HepG2 (cell line): ENCODE measurements at regions not wholly inside any gene's neighbourhood (a gene's known extent, or its start where the extent isn't known, plus 50 kb on each side); places are given as distances from the start of the nearest gene placed in this dataset.

Source experiments
- ATAC-seq: fragments of 200-7000 bp; cut with Tn5 transposase; 3 replicates; pipeline ENCODE4 v1.9.1; 2020; ENCODE audit warnings: mild to moderate bottlenecking, moderate library complexity
- BruUV-seq: library from RNA; stranded (reverse); fragments of 400-500 nt; replicated peaks from 2 replicates; lab custom pipeline; 2021; lab: Mats Ljungman, UMichigan
- CTCF ChIA-PET: fragments of 300-600 bp; formaldehyde crosslinking; extraction: SDS; loops from one replicate; lab custom pipeline; 2021; ENCODE audit warnings: low total read pairs, inconsistent platforms, low intra/inter-chr PET ratio; lab: Yijun Ruan, JAX
- POLR2A ChIA-PET: fragments of 350-600 bp; sonication (Branson Sonifier 250); formaldehyde crosslinking; loops from one replicate; lab custom pipeline; 2020; ENCODE audit warnings: antibody characterized with exemption, inconsistent platforms; lab: Yijun Ruan, JAX
- DNase-seq: peaks from one replicate; pipeline ENCODE4 v3.0.0-alpha.2; 2015; ENCODE audit warnings: low spot score
- FAIRE-seq: peaks from 3 replicates; lab custom pipeline; 2011; peaks lifted over from hg19 to GRCh38; lab: Jason Lieb, UNC
- H2AFZ ChIP-seq: one replicate; pipeline ENCODE4 v1.6.1; 2011; ENCODE audit warnings: low read length, inconsistent platforms
- H3K27ac ChIP-seq: fragments of 300-600 bp; 3 replicates; pipeline ENCODE4 v1.8.0; 2011; ENCODE audit warnings: mixed run types, mild to moderate bottlenecking, mixed read lengths, low read length, inconsistent platforms; ENCODE audit not compliant: insufficient read depth; ENCODE audit errors: extremely low read length
- H3K27me3 ChIP-seq, 2 experiments: fragments of 200-600 bp in 1 of 2; 2 replicates in 1 of 2; 3 replicates in 1 of 2; pipeline versions ENCODE4 v1.6.0 to v1.8.0; 2011; ENCODE audit warnings: low read length in 2 of 2, mild to moderate bottlenecking in 2 of 2, moderate library complexity in 2 of 2, inconsistent platforms in 1 of 2; ENCODE audit not compliant: insufficient read depth in 2 of 2, control insufficient read depth in 1 of 2
- H3K36me3 ChIP-seq, 2 experiments: fragments of 200-600 bp in 1 of 2; replicated peaks in 1 of 2; 2 replicates in 1 of 2; 3 replicates in 1 of 2; pipeline versions ENCODE4 v1.5.1 to v1.8.0; 2011; ENCODE audit warnings: low read length in 2 of 2, inconsistent platforms in 1 of 2; ENCODE audit not compliant: insufficient read depth in 2 of 2, control insufficient read depth in 1 of 2
- H3K4me1 ChIP-seq: 2 replicates; pipeline ENCODE4 v1.5.1; 2012; ENCODE audit warnings: low read length, inconsistent platforms; ENCODE audit not compliant: insufficient read depth
- H3K4me2 ChIP-seq: 2 replicates; pipeline ENCODE4 v1.6.0; 2011; ENCODE audit warnings: low read depth, low read length, inconsistent platforms
- H3K4me3 ChIP-seq, 3 experiments: fragments of 200-600 bp in 1 of 3; sonication (generic), shearing (Covaris generic) in 1 of 3; replicated peaks in 1 of 3; 2 replicates each; pipeline ENCODE4 v1.5.1; 2011 to 2016; ENCODE audit warnings: low read length in 3 of 3, inconsistent platforms in 2 of 3, low read depth in 2 of 3, mild to moderate bottlenecking in 2 of 3, control low read depth in 1 of 3, mixed read lengths in 1 of 3; ENCODE audit not compliant: insufficient read depth in 1 of 3
- H3K79me2 ChIP-seq: one replicate; pipeline ENCODE4 v1.6.1; 2011; ENCODE audit warnings: low read length, inconsistent platforms; ENCODE audit not compliant: insufficient read depth
- H3K9ac ChIP-seq: 2 replicates; pipeline ENCODE4 v1.6.0; 2011; ENCODE audit warnings: mild to moderate bottlenecking, low read depth, low read length, inconsistent platforms; ENCODE audit not compliant: insufficient read depth
- H3K9me3 ChIP-seq: 2 replicates; pipeline ENCODE4 v1.5.1; 2012; ENCODE audit warnings: mild to moderate bottlenecking, low read length
- H4K20me1 ChIP-seq: 2 replicates; pipeline ENCODE4 v1.6.0; 2011; ENCODE audit warnings: inconsistent platforms, mild to moderate bottlenecking, low read length, moderate library complexity; ENCODE audit not compliant: insufficient read depth
- RAD21 ChIP-seq: fragments of 450-650 bp; formaldehyde crosslinking; IDR thresholded peaks from 2 replicates; pipeline ENCODE4 v1.5.0; 2020; ENCODE audit warnings: mild to moderate bottlenecking
- ZNF7 ChIP-seq: IDR thresholded peaks from 2 replicates; pipeline ENCODE4 v1.6.1; 2016; ENCODE audit warnings: missing biosample characterization, missing genetic modification reagents
- WGBS: methylation state at CpG from one replicate; pipeline ENCODE4 v1.1.6; 2017; ENCODE audit warnings: low lambda C conversion rate; 5-methylcytosine and 5-hydroxymethylcytosine counted together
- in situ Hi-C: cut with HindIII; loops from 2 replicates; pipeline ENCODE4 v1.10.0; 2017; ENCODE audit warnings: low pct_unique_long_range_greater_than_20kb; ENCODE audit not compliant: extremely low pct_ligation_motif_present
- intact Hi-C: fragments of 100-400 bp; cut with micrococcal nuclease; formaldehyde crosslinking; loops from one replicate; pipeline ENCODE4 v1.10.0; 2022; ENCODE audit not compliant: unreplicated experiment
- TF ChIP-seq, protein P1 (sequence below): sonication (generic); formaldehyde crosslinking; IDR thresholded peaks from 2 replicates; pipeline ENCODE4 v1.5.0; 2020; ENCODE audit warnings: mild to moderate bottlenecking, missing genetic modification reagents, moderate library complexity
- TF ChIP-seq, protein P2 (sequence below): sonication (generic); formaldehyde crosslinking; IDR thresholded peaks from 2 replicates; pipeline ENCODE4 v1.9.0; 2021; ENCODE audit warnings: missing genetic modification reagents, mild to moderate bottlenecking, borderline replicate concordance
- TF ChIP-seq, protein P3 (sequence below): sonication (generic); formaldehyde crosslinking; IDR thresholded peaks from 2 replicates; pipeline ENCODE4 v1.5.1; 2020; ENCODE audit warnings: missing genetic modification reagents, mild to moderate bottlenecking, borderline replicate concordance

DNA sequence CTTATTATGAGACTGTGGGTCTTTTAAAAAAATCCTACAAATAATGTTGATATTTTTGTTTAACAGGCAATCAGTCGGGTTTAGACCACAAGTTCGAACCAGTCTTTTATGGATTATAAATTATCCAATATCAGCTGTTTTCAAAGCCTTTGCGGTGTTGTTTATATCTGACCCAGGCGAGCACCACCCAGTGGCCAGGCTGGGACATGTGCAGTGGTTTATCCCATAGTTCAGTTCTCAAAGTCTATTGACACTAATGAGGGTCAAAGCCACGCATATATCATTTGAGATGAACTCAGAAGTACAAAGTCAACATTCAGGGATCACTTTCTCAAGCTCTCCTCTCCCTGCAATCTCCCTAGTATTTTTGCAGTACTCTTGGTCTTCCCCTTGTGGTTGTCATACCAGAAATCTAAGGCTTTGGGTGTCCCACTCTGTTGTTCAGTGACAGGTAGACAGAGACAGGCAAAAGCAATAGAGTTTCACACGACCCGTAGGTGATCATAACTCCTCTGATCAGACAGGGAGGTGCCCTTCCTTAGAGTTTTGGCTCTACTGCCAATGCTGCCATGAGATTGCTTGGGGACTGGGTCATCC is 117.4 kb upstream of the POM121L12 start:
- TF ChIP-seq, protein P1, sequence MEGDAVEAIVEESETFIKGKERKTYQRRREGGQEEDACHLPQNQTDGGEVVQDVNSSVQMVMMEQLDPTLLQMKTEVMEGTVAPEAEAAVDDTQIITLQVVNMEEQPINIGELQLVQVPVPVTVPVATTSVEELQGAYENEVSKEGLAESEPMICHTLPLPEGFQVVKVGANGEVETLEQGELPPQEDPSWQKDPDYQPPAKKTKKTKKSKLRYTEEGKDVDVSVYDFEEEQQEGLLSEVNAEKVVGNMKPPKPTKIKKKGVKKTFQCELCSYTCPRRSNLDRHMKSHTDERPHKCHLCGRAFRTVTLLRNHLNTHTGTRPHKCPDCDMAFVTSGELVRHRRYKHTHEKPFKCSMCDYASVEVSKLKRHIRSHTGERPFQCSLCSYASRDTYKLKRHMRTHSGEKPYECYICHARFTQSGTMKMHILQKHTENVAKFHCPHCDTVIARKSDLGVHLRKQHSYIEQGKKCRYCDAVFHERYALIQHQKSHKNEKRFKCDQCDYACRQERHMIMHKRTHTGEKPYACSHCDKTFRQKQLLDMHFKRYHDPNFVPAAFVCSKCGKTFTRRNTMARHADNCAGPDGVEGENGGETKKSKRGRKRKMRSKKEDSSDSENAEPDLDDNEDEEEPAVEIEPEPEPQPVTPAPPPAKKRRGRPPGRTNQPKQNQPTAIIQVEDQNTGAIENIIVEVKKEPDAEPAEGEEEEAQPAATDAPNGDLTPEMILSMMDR (CRISPR knock-in tag): peak; percentile 37
- TF ChIP-seq, protein P2, sequence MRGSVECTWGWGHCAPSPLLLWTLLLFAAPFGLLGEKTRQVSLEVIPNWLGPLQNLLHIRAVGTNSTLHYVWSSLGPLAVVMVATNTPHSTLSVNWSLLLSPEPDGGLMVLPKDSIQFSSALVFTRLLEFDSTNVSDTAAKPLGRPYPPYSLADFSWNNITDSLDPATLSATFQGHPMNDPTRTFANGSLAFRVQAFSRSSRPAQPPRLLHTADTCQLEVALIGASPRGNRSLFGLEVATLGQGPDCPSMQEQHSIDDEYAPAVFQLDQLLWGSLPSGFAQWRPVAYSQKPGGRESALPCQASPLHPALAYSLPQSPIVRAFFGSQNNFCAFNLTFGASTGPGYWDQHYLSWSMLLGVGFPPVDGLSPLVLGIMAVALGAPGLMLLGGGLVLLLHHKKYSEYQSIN (CRISPR knock-in tag): no peak
- DNase-seq: no peak
- intact Hi-C loops (loop anchor here (1.0 to 2.0 kb wide), 2 partner anchors 26 to 1487 kb away; no protein-coding TSS in a partner anchor), in situ Hi-C loops (loop anchor here (25.0 kb wide), 1 partner anchor 1481 kb away; no protein-coding TSS in a partner anchor)
- ChIA-PET CTCF (no interaction called here), POLR2A (no interaction called here)
- WGBS: 1% methylated on average over 5 of the region's 7 CpGs
- FAIRE-seq: no peak
- no peaks in the 10 kb centered on the region for H3K4me1 ChIP-seq
- H2AFZ ChIP-seq: no peak overlapping the region
- ATAC-seq: peak; percentile 74
- no peak overlapping the region for H3K9ac ChIP-seq
- H3K27me3 ChIP-seq: no peaks in the 10 kb centered on the region
- no peak overlapping the region for H3K4me2 ChIP-seq
- H3K79me2 ChIP-seq: no peaks in the 10 kb centered on the region
- no peaks in the 10 kb centered on the region for H4K20me1 ChIP-seq
- BruUV-seq: no TSS peak
- H3K9me3 ChIP-seq: peaks cover 18% of the 10 kb centered on the region; the same call in 1 of the 2 replicates
- no peaks in the 10 kb centered on the region for H3K36me3 ChIP-seq
- no peak overlapping the region for H3K27ac ChIP-seq
- no peak overlapping the region for H3K4me3 ChIP-seq

DNA sequence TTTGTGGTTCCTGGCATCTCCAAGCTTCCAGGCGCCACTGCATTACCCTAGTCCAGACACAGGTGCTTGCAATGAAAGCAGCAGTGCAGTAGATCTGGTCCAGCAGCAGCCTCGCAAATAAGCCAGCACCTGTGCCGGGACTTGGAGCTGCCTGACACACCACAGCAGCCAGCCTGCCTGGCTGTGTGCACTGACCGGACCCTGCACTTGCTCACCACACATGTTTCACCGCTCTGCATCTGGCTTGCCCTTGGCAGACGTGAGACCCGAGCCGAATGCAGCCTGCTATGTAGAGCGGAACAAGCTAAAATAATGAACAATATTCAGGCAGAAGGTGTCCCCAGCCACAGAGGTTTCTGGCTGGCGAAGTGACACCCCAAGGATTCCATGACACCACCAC is 123.6 kb upstream of the POM121L12 start:
- CTCF ChIA-PET: no interaction called here
- FAIRE-seq (no peak), DNase-seq (no peak), ATAC-seq (no peak)
- H3K9me3 ChIP-seq: peaks cover 49% of the 10 kb centered on the region
- no peaks in the 10 kb centered on the region for H3K79me2 ChIP-seq
- no peak overlapping the region for H3K9ac ChIP-seq
- no peak overlapping the region for H3K27ac ChIP-seq
- no peaks in the 10 kb centered on the region for H3K36me3 ChIP-seq
- no peak overlapping the region for H3K4me3 ChIP-seq
- H3K4me2 ChIP-seq: no peak overlapping the region
- TF ChIP-seq RAD21 (CRISPR knock-in tag) (no peak), ZNF7 (no peak)
- TF ChIP-seq, protein P3, sequence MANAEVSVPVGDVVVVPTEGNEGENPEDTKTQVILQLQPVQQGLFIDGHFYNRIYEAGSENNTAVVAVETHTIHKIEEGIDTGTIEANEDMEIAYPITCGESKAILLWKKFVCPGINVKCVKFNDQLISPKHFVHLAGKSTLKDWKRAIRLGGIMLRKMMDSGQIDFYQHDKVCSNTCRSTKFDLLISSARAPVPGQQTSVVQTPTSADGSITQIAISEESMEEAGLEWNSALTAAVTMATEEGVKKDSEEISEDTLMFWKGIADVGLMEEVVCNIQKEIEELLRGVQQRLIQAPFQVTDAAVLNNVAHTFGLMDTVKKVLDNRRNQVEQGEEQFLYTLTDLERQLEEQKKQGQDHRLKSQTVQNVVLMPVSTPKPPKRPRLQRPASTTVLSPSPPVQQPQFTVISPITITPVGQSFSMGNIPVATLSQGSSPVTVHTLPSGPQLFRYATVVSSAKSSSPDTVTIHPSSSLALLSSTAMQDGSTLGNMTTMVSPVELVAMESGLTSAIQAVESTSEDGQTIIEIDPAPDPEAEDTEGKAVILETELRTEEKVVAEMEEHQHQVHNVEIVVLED (CRISPR knock-in tag): no peak
- intact Hi-C loops: no loop called here
- POLR2A ChIA-PET: no interaction called here
- BruUV-seq: no TSS peak
- in situ Hi-C loops: loop anchor here (25.0 kb wide), 1 partner anchor 1474 kb away; no protein-coding TSS in a partner anchor
- H2AFZ ChIP-seq: no peak overlapping the region
- WGBS: 20% methylated on average over 2 of the region's 10 CpGs
- no peaks in the 10 kb centered on the region for H3K27me3 ChIP-seq
- no peaks in the 10 kb centered on the region for H3K4me1 ChIP-seq
- H4K20me1 ChIP-seq: no peaks in the 10 kb centered on the region
